IPS DF 6.9 (cell line): ENCODE measurements at regions not wholly inside any gene's neighbourhood (a gene's known extent, or its start where the extent isn't known, plus 50 kb on each side); places are given as distances from the start of the nearest gene placed in this dataset.

Source experiments
- DNase-seq: peaks from one replicate; pipeline ENCODE4 v3.0.0-alpha.2; 2013; ENCODE audit warnings: low read depth, low spot score
- H3K27ac ChIP-seq: one replicate; pipeline ENCODE4 v1.5.1; 2013; ENCODE audit warnings: low read length, control low read depth
- H3K27me3 ChIP-seq: 2 replicates; pipeline ENCODE4 v1.6.1; 2013; ENCODE audit warnings: mild to moderate bottlenecking, low read length; ENCODE audit not compliant: control insufficient read depth, insufficient read depth
- H3K36me3 ChIP-seq: 2 replicates; pipeline ENCODE4 v1.6.1; 2013; ENCODE audit warnings: low read length; ENCODE audit not compliant: control insufficient read depth, insufficient read depth
- H3K4me1 ChIP-seq: 2 replicates; pipeline ENCODE4 v1.6.1; 2013; ENCODE audit warnings: low read length; ENCODE audit not compliant: control insufficient read depth, insufficient read depth
- H3K4me3 ChIP-seq: 2 replicates; pipeline ENCODE4 v1.5.1; 2013; ENCODE audit warnings: mild to moderate bottlenecking, low read length
- H3K9me3 ChIP-seq: 2 replicates; pipeline ENCODE4 v1.6.1; 2013; ENCODE audit warnings: low read length, inconsistent platforms; ENCODE audit not compliant: control insufficient read depth, insufficient read depth
- WGBS: extraction: QIAGEN DNeasy Blood & Tissue Kit; methylation state at CpG from one replicate; pipeline ENCODE4 v1.1.7; 2013; ENCODE audit warnings: mixed read lengths, missing lambda C conversion rate; ENCODE audit not compliant: insufficient read length, insufficient coverage; 5-methylcytosine and 5-hydroxymethylcytosine counted together

- no peak for DNase-seq
- Histone ChIP-seq H3K4me3 (no peak overlapping the region), H3K27ac (no peak overlapping the region), H3K9me3 (no peaks in the 10 kb centered on the region), H3K4me1 (peaks cover 3% of the 10 kb centered on the region; the same call in 1 of the 2 replicates), H3K27me3 (no peaks in the 10 kb centered on the region), H3K36me3 (no peaks in the 10 kb centered on the region)
- WGBS, result no CpG with 5 or more reads among the region's 2 CpGs
These were observed 50.4 kb upstream of the CDKN2AIPNL start for GRCh38 chr5:134462047-134462575.
